GM12878 (cell line): ENCODE measurements at regions not wholly inside any gene's neighbourhood (a gene's known extent, or its start where the extent isn't known, plus 50 kb on each side); places are given as distances from the start of the nearest gene placed in this dataset.

ENCODE experiments used
- ATAC-seq: fragments of 200-7000 bp; cut with Tn5 transposase; 3 replicates; pipeline ENCODE4 v1.9.1; 2020; ENCODE audit warnings: mild to moderate bottlenecking, moderate library complexity
- BruUV-seq: library from RNA; stranded (reverse); fragments of 400-500 nt; replicated peaks from 2 replicates; lab custom pipeline; 2021; lab: Mats Ljungman, UMichigan
- CTCF ChIA-PET: fragments of 300-600 bp; sonication (Branson Sonifier 250); formaldehyde crosslinking; extraction: SDS; loops from one replicate; lab custom pipeline; 2021; ENCODE audit warnings: inconsistent platforms; lab: Yijun Ruan, JAX
- POLR2A ChIA-PET: fragments of 350-600 bp; formaldehyde crosslinking; extraction: SDS; loops from one replicate; lab custom pipeline; 2021; ENCODE audit warnings: inconsistent platforms; lab: Charles Lee
- RAD21 ChIA-PET: fragments of 300-600 bp; sonication (Branson Sonifier 250); formaldehyde crosslinking; loops from one replicate; lab custom pipeline; 2023; ENCODE audit warnings: antibody characterized with exemption; ENCODE audit not compliant: unreplicated experiment; lab: Charles Lee
- SMC1A ChIA-PET: fragments of 300-600 bp; sonication (Branson Sonifier 250); formaldehyde crosslinking; loops from one replicate; lab custom pipeline; 2023; ENCODE audit not compliant: unreplicated experiment, uncharacterized antibody; lab: Charles Lee
- DNase-seq: peaks from one replicate; pipeline ENCODE4 v3.0.0-alpha.2; 2011; ENCODE audit warnings: low read depth, low spot score
- FAIRE-seq: peaks from 3 replicates; lab custom pipeline; 2011; peaks lifted over from hg19 to GRCh38; lab: Jason Lieb, UNC
- H2AFZ ChIP-seq: 2 replicates; pipeline ENCODE4 v1.6.0; 2011; ENCODE audit warnings: low read depth, low read length, control low read depth; ENCODE audit not compliant: control insufficient read depth
- H3K27ac ChIP-seq: 2 replicates; pipeline ENCODE4 v1.5.1; 2011; ENCODE audit warnings: control low read depth; ENCODE audit not compliant: control insufficient read depth, insufficient read depth
- H3K27me3 ChIP-seq, 2 experiments: replicated peaks in 1 of 2; 2 replicates each; pipeline versions ENCODE4 v1.6.0 to v1.6.1; 2011; ENCODE audit warnings: low read length in 1 of 2; ENCODE audit not compliant: control insufficient read depth in 2 of 2, insufficient read depth in 2 of 2
- H3K36me3 ChIP-seq, 2 experiments: 2 replicates each; pipeline ENCODE4 v1.5.1; 2011; ENCODE audit warnings: low read length in 1 of 2; ENCODE audit not compliant: control insufficient read depth in 2 of 2, insufficient read depth in 2 of 2
- H3K4me1 ChIP-seq: 2 replicates; pipeline ENCODE4 v1.6.1; 2011; ENCODE audit warnings: mild to moderate bottlenecking, low read length, moderate library complexity, mixed read lengths; ENCODE audit not compliant: control insufficient read depth, insufficient read depth
- H3K4me2 ChIP-seq: 2 replicates; pipeline ENCODE4 v1.6.0; 2011; ENCODE audit warnings: control low read depth; ENCODE audit not compliant: control insufficient read depth, insufficient read depth
- H3K4me3 ChIP-seq: fragments of 200-600 bp; sonication (generic); 2 replicates; pipeline ENCODE4 v1.5.1; 2016
- H3K79me2 ChIP-seq: 2 replicates; pipeline ENCODE4 v1.6.0; 2011; ENCODE audit warnings: low read length; ENCODE audit not compliant: control insufficient read depth, insufficient read depth
- H3K9ac ChIP-seq: 2 replicates; pipeline ENCODE4 v1.8.0; 2011; ENCODE audit warnings: low read length, control low read depth, mixed read lengths; ENCODE audit not compliant: control insufficient read depth, insufficient read depth
- H3K9me3 ChIP-seq: replicated peaks from 3 replicates; pipeline ENCODE4 v1.5.1; 2011; ENCODE audit warnings: mild to moderate bottlenecking, low read length; ENCODE audit not compliant: control insufficient read depth, insufficient read depth
- H4K20me1 ChIP-seq: 2 replicates; pipeline ENCODE4 v1.6.0; 2011; ENCODE audit not compliant: control insufficient read depth, insufficient read depth
- ATF2 ChIP-seq: IDR thresholded peaks from 2 replicates; pipeline ENCODE4 v1.6.1; 2012; ENCODE audit warnings: low read length, inconsistent platforms
- BRCA1 ChIP-seq: IDR thresholded peaks from 2 replicates; pipeline ENCODE4 v1.6.1; 2011; ENCODE audit warnings: low read depth, low read length, improper control_type of control experiment
- EP300 ChIP-seq, 2 experiments: fragments of 150-350 bp in 1 of 2; IDR thresholded peaks; 2 replicates each; pipeline ENCODE4 v1.6.1; 2011 to 2012; ENCODE audit warnings: low read depth in 2 of 2, low read length in 2 of 2, borderline replicate concordance in 1 of 2, improper control_type of control experiment in 1 of 2, inconsistent platforms in 1 of 2; ENCODE audit not compliant: control insufficient read depth in 1 of 2
- EZH2 ChIP-seq: IDR thresholded peaks from 2 replicates; pipeline ENCODE4 v1.6.1; 2012; ENCODE audit warnings: low read depth, mild to moderate bottlenecking, control low read depth, inconsistent platforms, low read length, borderline replicate concordance; ENCODE audit not compliant: control insufficient read depth
- PAX8 ChIP-seq: fragments of 450-650 bp; IDR thresholded peaks from 2 replicates; pipeline ENCODE4 v1.6.1; 2017; ENCODE audit warnings: mild to moderate bottlenecking, moderate library complexity
- SMARCA5 ChIP-seq: fragments of 450-650 bp; IDR thresholded peaks from 2 replicates; pipeline ENCODE4 v1.6.1; 2017; ENCODE audit warnings: mild to moderate bottlenecking
- SRF ChIP-seq, 2 experiments: IDR thresholded peaks; 2 replicates each; pipeline ENCODE4 v1.6.1; 2011; ENCODE audit warnings: low read depth in 2 of 2, low read length in 2 of 2, mild to moderate bottlenecking in 1 of 2, moderate library complexity in 1 of 2
- TCF3 ChIP-seq: IDR thresholded peaks from 2 replicates; pipeline ENCODE4 v1.6.1; 2012; ENCODE audit warnings: low read depth, mild to moderate bottlenecking, low read length, borderline replicate concordance; ENCODE audit not compliant: insufficient read depth
- ZNF207 ChIP-seq: fragments of 450-650 bp; IDR thresholded peaks from 2 replicates; pipeline ENCODE4 v1.6.1; 2014; ENCODE audit warnings: antibody characterized with exemption, mild to moderate bottlenecking, borderline replicate concordance
- ZNF384 ChIP-seq: IDR thresholded peaks from 2 replicates; pipeline ENCODE4 v1.6.1; 2012; ENCODE audit warnings: low read depth, mild to moderate bottlenecking, low read length, improper control_type of control experiment, borderline replicate concordance
- WGBS: methylation state at CpG from one replicate; pipeline ENCODE4 v1.1.6; 2016; ENCODE audit warnings: low lambda C conversion rate; ENCODE audit not compliant: insufficient replicate concordance, insufficient coverage; ENCODE audit errors: missing lambda C conversion rate; 5-methylcytosine and 5-hydroxymethylcytosine counted together
- in situ Hi-C: fragments of 300-500 bp; cut with MboI; formaldehyde crosslinking; loops from 9 replicates; pipeline ENCODE4 v1.14.3; 2018; ENCODE audit warnings: mixed read lengths
- intact Hi-C: fragments of 100-400 bp; cut with micrococcal nuclease; formaldehyde crosslinking; loops from one replicate; pipeline ENCODE4 v1.14.2; 2022; ENCODE audit not compliant: unreplicated experiment

DNA sequence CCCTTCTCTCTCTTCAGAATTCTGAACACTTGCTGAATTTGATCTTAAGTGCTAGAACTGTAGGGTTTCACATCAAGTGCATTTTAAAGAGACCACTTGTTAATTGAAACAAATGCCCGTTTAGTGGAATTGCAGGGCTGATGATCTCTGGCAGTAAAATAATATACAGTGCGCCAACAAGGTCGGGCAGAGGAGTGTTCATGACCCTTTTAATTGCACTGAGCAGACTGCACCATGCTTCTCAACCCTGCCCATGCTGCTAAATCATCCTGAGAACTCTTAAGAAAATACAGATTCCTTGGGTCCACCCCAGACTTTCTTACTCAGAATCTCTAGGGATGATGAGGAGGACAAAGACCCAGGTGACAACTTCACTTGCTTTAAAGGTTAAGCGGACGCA, 73.5 kb downstream of the SC5D start:
- H3K4me2 ChIP-seq = no peak overlapping the region
- peaks cover 4% of the 10 kb centered on the region for H3K9me3 ChIP-seq
- no peak for ATAC-seq
- no peaks in the 10 kb centered on the region for H3K79me2 ChIP-seq
- 97% methylated on average over 5 of the region's 5 CpGs for WGBS
- DNase-seq = no peak
- no peak for TF ChIP-seq SRF (IDR thresholded peaks at IDR 0.05; ENCODE audit: low read depth in 2 of 2, low read length in 2 of 2)
- TF ChIP-seq ZNF207 = no peak
- TF ChIP-seq PAX8 = no peak
- TF ChIP-seq SMARCA5 = no peak
- TF ChIP-seq ZNF384 = no peak
- no peak for TF ChIP-seq TCF3
- TF ChIP-seq BRCA1 = no peak
- no peak for TF ChIP-seq EP300 (IDR thresholded peaks at IDR 0.05; ENCODE audit: borderline replicate concordance in 1 of 2, control insufficient read depth in 1 of 2, low read depth in 2 of 2, low read length in 2 of 2)
- TF ChIP-seq EZH2 = no peak
- TF ChIP-seq ATF2 = no peak
- H4K20me1 ChIP-seq = no peaks in the 10 kb centered on the region
- no TSS peak for BruUV-seq
- RAD21 ChIA-PET = interaction anchor here (1.4 to 6.6 kb wide), 10 partner anchors 7 to 100 kb away, joined by 3 to 92 read pairs (median 10); no protein-coding TSS in a partner anchor
- SMC1A ChIA-PET = interaction anchor here (0.9 to 12.9 kb wide), 13 partner anchors 11 to 226 kb away, joined by 3 to 338 read pairs (median 43); partner anchors contain the start of genes SORL1 and SORL1-AS1
- no peak overlapping the region for H3K9ac ChIP-seq
- no peaks in the 10 kb centered on the region for H3K27me3 ChIP-seq
- H3K36me3 ChIP-seq = no peaks in the 10 kb centered on the region
- H3K4me3 ChIP-seq = no peak overlapping the region
- H3K4me1 ChIP-seq = peaks cover 36% of the 10 kb centered on the region
- FAIRE-seq = no peak
- no peak overlapping the region for H3K27ac ChIP-seq
- no peak overlapping the region for H2AFZ ChIP-seq
- in situ Hi-C loops = no loop called here
- CTCF ChIA-PET = interaction anchor here (1.1 to 3.2 kb wide), 11 partner anchors 10 to 225 kb away, joined by 3 to 12 read pairs (median 5); no protein-coding TSS in a partner anchor
- intact Hi-C loops = loop anchor here (2.0 to 5.0 kb wide), 5 partner anchors 25 to 129 kb away; no protein-coding TSS in a partner anchor
- POLR2A ChIA-PET = interaction anchor here (0.6 to 4.4 kb wide), 3 partner anchors 19 to 1452 kb away, joined by 3 to 70 read pairs (median 6); no protein-coding TSS in a partner anchor
